Hematopoietic multipotent progenitor cell treated with erythropoietin and hydrocortisone succinate and interleukin-3 and kit ligand, for 17 days (in vitro differentiated cells): ENCODE measurements at regions not wholly inside any gene's neighbourhood (a gene's known extent, or its start where the extent isn't known, plus 50 kb on each side); places are given as distances from the start of the nearest gene placed in this dataset.

ENCODE experiments used
- DNase-seq: peaks from one replicate; pipeline ENCODE4 v3.0.0-alpha.2; 2015; ENCODE audit warnings: low spot score

GRCh38 chr16:86683441-86684194, 105.3 kb downstream of the FOXL1 start:
- no peak for DNase-seq

- DNase-seq = no peak
These were observed 106.7 kb downstream of the FOXL1 start for GRCh38 chr16:86685076-86685475.

- DNase-seq = no peak
These were observed 112.6 kb downstream of the FOXL1 start for GRCh38 chr16:86690970-86691369.

- no peak for DNase-seq
These were observed 114.1 kb downstream of the FOXL1 start for GRCh38 chr16:86692426-86692825.

GRCh38 chr16:86693033-86693432, 114.7 kb downstream of the FOXL1 start:
- no peak for DNase-seq

GRCh38 chr16:86697715-86698114, 119.4 kb downstream of the FOXL1 start:
- no peak for DNase-seq

- no peak for DNase-seq
These were observed 121.9 kb downstream of the FOXL1 start for GRCh38 chr16:86700046-86700945.

- no peak for DNase-seq
These were observed 123.1 kb downstream of the FOXL1 start for GRCh38 chr16:86701286-86701975.

- no peak for DNase-seq
These were observed 124.7 kb downstream of the FOXL1 start for GRCh38 chr16:86702824-86703588.

GRCh38 chr16:86704516-86704915, 126.2 kb downstream of the FOXL1 start:
- no peak for DNase-seq

GRCh38 chr16:86706726-86707125, 128.4 kb downstream of the FOXL1 start:
- DNase-seq = no peak

GRCh38 chr16:86707171-86707570, 128.8 kb downstream of the FOXL1 start:
- DNase-seq = no peak

GRCh38 chr16:86707581-86707980, 129.2 kb downstream of the FOXL1 start:
- no peak for DNase-seq

- DNase-seq = no peak
These were observed 130.1 kb downstream of the FOXL1 start for GRCh38 chr16:86708431-86708830.

GRCh38 chr16:86709103-86709502, 130.8 kb downstream of the FOXL1 start:
- DNase-seq = no peak

GRCh38 chr16:86709902-86710601, 131.7 kb downstream of the FOXL1 start:
- DNase-seq = no peak

- DNase-seq = no peak
These were observed 132.2 kb downstream of the FOXL1 start for GRCh38 chr16:86710602-86710950.

GRCh38 chr16:86712158-86713009, 134.0 kb downstream of the FOXL1 start:
- DNase-seq = no peak

GRCh38 chr16:86713021-86713631, 134.8 kb downstream of the FOXL1 start:
- no peak for DNase-seq

GRCh38 chr16:86714166-86714565, 135.8 kb downstream of the FOXL1 start:
- DNase-seq = no peak
